Esophagus muscularis mucosa (tissue), 4 donors: ENCODE measurements at regions not wholly inside any gene's neighbourhood (a gene's known extent, or its start where the extent isn't known, plus 50 kb on each side); places are given as distances from the start of the nearest gene placed in this dataset.

ENCODE experiments used
- DNase-seq: peaks from one replicate; pipeline ENCODE4 v3.0.0-alpha.2; 2017; ENCODE audit errors: extremely low spot score
- H3K27ac ChIP-seq, 4 donors: fragments of 200-600 bp; sonication (generic); replicated peaks in 1 of 4; 1 replicate in 3 of 4; 2 replicates in 1 of 4; pipeline ENCODE4 v1.5.1; 2016 to 2019; ENCODE audit warnings: mild to moderate bottlenecking in 1 of 4
- H3K27me3 ChIP-seq, 4 donors: fragments of 200-600 bp; sonication (generic); one replicate each; pipeline versions ENCODE4 v1.5.1 to v1.6.0; 2016 to 2019
- H3K36me3 ChIP-seq, 4 donors: fragments of 200-600 bp; sonication (generic); one replicate each; pipeline ENCODE4 v1.5.1; 2016 to 2019
- H3K4me1 ChIP-seq, 4 donors: fragments of 200-600 bp; sonication (generic); one replicate each; pipeline ENCODE4 v1.5.1; 2016 to 2019
- H3K4me3 ChIP-seq, 4 donors: fragments of 200-600 bp; sonication (generic); 1 replicate in 2 of 4; 2 replicates in 2 of 4; pipeline ENCODE4 v1.5.1; 2016 to 2019; ENCODE audit warnings: mild to moderate bottlenecking in 4 of 4, moderate library complexity in 1 of 4
- H3K9me3 ChIP-seq, 4 donors: fragments of 200-600 bp; sonication (generic); 1 replicate in 3 of 4; 2 replicates in 1 of 4; pipeline ENCODE4 v1.5.1; 2016 to 2019
- CTCF ChIP-seq, 3 experiments: fragments of 200-600 bp in 2 of 3; fragments of 450-650 bp in 1 of 3; sonication (generic) in 2 of 3; IDR thresholded peaks; one replicate each; pipeline ENCODE4 v1.5.1; 2017 to 2019; ENCODE audit warnings: antibody characterized with exemption in 3 of 3, mild to moderate bottlenecking in 2 of 3, moderate library complexity in 1 of 3
- EP300 ChIP-seq: sonication (generic); formaldehyde crosslinking; IDR thresholded peaks from one replicate; pipeline ENCODE4 v1.6.1; 2017; ENCODE audit warnings: antibody characterized with exemption
- POLR2A ChIP-seq: fragments of 450-650 bp; IDR thresholded peaks from one replicate; pipeline ENCODE4 v1.6.1; 2017; ENCODE audit warnings: antibody characterized with exemption, moderate library complexity, mild to moderate bottlenecking, low read depth
- POLR2AphosphoS5 ChIP-seq, 2 donors: sonication (generic); formaldehyde crosslinking; IDR thresholded peaks; one replicate each; pipeline ENCODE4 v1.6.1; 2017; ENCODE audit warnings: antibody characterized with exemption in 2 of 2
- WGBS: methylation state at CpG from one replicate; pipeline ENCODE4 v1.1.5; 2018; 5-methylcytosine and 5-hydroxymethylcytosine counted together
- intact Hi-C: fragments of 100-400 bp; cut with DNase I; formaldehyde crosslinking; loops from one replicate; pipeline ENCODE4 v1.15.1; 2023

DNA sequence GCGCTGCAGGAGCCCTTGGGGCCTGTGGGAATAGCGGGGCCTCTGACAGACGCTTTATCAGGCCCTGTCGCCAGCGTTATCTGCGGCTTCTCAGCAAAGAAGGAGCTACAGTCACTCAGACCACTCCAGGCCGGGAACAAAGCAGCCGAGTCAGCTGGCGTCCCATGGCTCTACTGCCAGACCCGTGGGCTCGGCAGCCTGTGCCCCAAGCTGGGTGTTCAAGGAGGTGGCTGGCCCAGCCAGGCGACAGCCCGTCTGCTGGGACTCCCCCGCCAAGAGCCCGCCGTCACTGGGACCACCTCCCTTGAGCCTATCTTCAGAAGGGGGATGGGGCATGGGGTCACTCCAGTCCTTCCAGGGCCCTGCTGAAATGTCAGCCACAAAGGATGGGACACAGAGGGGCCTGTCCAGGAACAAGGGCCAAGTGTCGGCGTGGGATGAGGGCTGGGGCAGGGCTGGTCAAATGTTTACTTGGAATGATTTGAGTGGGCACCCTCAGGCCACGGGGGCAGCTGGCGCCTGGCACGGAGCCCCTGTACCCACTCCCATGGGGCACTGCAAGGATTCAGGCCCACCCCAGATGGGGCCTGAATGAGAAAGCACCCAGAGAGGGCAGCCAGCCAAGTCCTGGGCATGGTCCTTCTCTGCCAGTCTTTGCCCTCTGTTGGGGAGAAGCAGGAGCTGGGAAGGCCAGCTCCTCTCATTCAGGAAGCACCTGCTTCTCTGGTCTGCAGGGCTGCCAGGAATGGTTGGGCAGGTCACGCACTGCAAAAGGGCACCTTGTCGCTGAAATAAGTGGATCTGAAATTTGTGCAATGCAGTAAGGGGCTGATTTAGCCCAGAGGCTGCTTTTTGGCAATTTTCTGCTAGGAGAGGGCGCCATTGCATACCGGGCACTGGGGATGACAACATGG is 148.3 kb downstream of the SMAD6 start:
- 82% methylated on average over 14 of the region's 25 CpGs for WGBS
- H3K4me1 ChIP-seq: peaks cover 23 to 38% (median 27%) of the 10 kb centered on the region in 4 donors
- H3K9me3 ChIP-seq: no peaks in the 10 kb centered on the region
- intact Hi-C loops: loop anchor here (2.0 to 5.0 kb wide), 3 partner anchors 73 to 248 kb away; no protein-coding TSS in a partner anchor
- no peaks in the 10 kb centered on the region for H3K27me3 ChIP-seq
- no peak overlapping the region for H3K4me3 ChIP-seq
- DNase-seq: peak; percentile 80
- H3K27ac ChIP-seq: peak overlapping the region; percentile 37 to 63 (median 52)
- no peak for TF ChIP-seq CTCF (IDR thresholded peaks at IDR 0.05)
- TF ChIP-seq POLR2AphosphoS5 (IDR thresholded peaks at IDR 0.05): no peak
- no peak for TF ChIP-seq EP300
- no peak for TF ChIP-seq POLR2A
- no peaks in the 10 kb centered on the region for H3K36me3 ChIP-seq

DNA sequence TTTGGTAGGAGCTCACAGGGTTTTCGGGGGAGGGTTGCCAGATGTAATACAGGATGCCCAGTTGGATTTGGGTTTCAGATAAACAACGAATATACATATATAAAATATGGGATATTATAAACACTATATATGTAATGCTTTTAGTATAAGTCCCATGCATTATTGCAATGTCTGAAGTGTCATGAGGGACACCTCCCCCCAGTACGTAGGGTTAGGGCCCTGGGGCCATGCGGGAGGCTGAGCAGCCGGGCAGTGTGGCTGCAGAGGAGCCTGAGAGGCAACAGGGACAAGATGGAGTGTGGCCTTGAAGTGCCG is 148.9 kb downstream of the SMAD6 start:
- DNase-seq: no peak
- H3K27me3 ChIP-seq: no peaks in the 10 kb centered on the region
- peaks cover 23 to 32% (median 27%) of the 10 kb centered on the region in 4 donors for H3K4me1 ChIP-seq
- 16% methylated on average over 6 of the region's 6 CpGs for WGBS
- peak overlapping the region; percentile 29 to 63 (median 52) for H3K27ac ChIP-seq
- H3K4me3 ChIP-seq: no peak overlapping the region
- intact Hi-C loops: loop anchor here (2.0 to 5.0 kb wide), 3 partner anchors 74 to 248 kb away; no protein-coding TSS in a partner anchor
- H3K36me3 ChIP-seq: no peaks in the 10 kb centered on the region
- no peaks in the 10 kb centered on the region for H3K9me3 ChIP-seq
- TF ChIP-seq POLR2AphosphoS5 (IDR thresholded peaks at IDR 0.05): no peak
- no peak for TF ChIP-seq CTCF (IDR thresholded peaks at IDR 0.05)
- TF ChIP-seq POLR2A: no peak
- no peak for TF ChIP-seq EP300

DNA sequence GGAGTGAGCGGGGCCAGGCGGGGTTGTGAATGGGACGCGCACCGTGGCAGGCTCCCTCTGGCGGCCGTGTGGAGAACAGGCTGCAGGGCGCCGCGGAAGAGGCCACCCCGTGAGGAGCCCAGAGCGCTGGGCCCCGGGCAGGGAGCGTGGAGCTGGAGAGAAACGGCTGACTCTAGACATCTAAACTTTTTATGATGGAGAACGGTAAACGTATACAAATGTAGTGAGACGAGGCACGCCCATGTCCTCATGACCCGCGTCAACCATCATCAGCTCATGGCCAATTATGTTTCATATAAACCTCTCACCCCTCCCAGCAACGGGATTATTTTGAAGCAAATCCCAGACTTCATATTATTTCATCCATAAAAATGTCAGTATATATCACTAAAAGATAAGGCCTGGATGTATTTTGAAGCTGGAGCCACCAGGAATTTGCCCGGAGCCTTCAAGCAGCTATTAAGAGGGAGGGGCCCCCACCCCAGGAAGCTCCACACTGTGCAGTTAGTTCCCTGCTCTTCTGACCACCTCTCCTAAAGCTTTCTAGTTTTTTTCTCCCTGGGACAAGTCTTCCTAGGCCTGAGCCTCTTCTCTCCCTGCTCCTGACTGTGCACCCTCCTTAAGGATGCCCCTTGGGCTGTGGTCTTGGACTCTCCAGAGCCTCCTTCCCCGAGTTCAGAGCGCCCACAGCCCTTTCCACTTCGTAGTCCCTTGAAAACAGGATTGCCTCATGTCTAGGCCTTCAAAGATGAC is 149.5 kb downstream of the SMAD6 start:
- TF ChIP-seq POLR2AphosphoS5 (IDR thresholded peaks at IDR 0.05) (peak in 1 of 2 donors; percentile 70), POLR2A (no peak), EP300 (no peak), CTCF (IDR thresholded peaks at IDR 0.05) (peak in 2 of 3 experiments; percentile 94 to 95)
- peak overlapping the region in 1 of 4 donors; percentile 19 for H3K4me3 ChIP-seq
- DNase-seq: peak; percentile 97

DNA sequence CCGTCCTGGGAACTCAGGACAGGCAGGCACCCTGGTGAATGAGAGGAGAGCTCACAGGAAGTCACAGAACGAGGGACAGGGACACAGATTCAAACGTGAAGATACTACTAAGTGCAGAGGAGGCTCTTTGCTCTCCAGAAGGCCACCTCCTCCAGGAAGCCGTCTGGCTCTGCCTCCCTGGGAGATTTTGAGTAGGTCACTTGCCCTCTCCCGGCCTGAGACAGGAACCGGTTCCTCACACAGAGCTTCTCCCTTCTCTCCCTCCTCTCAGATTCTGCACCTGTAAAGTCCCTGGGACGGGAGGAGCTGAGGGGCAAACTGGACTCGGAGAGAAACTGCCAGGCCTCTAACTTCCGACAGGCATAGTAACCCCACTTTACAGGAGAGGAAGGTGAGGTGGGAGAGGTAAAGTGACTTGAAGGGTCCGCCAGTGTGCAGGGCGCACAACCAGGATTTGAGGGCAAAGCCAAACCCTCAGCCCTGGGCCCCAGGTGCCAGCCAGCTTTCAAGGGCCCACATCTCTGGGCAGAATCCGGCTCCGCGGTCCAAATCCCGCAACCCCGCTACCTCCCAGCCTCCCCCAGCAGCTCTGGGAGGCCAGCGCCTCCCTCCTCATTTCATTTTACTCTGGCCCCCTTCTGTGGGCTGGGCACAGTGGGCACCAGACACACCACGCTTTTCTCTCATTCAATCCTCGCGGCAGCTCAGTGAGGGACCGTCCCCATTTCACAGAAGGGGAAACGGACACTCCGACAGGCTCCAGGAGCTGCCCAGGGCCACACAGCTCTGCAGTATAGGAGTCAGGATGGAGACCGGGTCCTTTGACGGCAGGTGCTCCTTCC is 150.2 kb downstream of the SMAD6 start:
- WGBS: 94% methylated on average over 24 of the region's 25 CpGs
- H3K27ac ChIP-seq: peak overlapping the region; percentile 29 to 63 (median 52)
- H3K4me1 ChIP-seq: peaks cover 23 to 30% (median 27%) of the 10 kb centered on the region in 4 donors
- TF ChIP-seq EP300 (no peak), POLR2A (no peak), POLR2AphosphoS5 (IDR thresholded peaks at IDR 0.05) (no peak), CTCF (IDR thresholded peaks at IDR 0.05) (no peak)
- DNase-seq: peak; percentile 78
- H3K9me3 ChIP-seq: no peaks in the 10 kb centered on the region
- no peak overlapping the region for H3K4me3 ChIP-seq
- no peaks in the 10 kb centered on the region for H3K36me3 ChIP-seq
- intact Hi-C loops: loop anchor here (5.0 kb wide), 2 partner anchors 75 to 235 kb away; no protein-coding TSS in a partner anchor
- H3K27me3 ChIP-seq: no peaks in the 10 kb centered on the region

More for the DNA sequence above, 149.5 kb downstream of the SMAD6 start:
- peak overlapping the region; percentile 29 to 63 (median 52) for H3K27ac ChIP-seq
- H3K4me1 ChIP-seq: peaks cover 23 to 30% (median 27%) of the 10 kb centered on the region in 4 donors
- no peaks in the 10 kb centered on the region for H3K9me3 ChIP-seq
- H3K36me3 ChIP-seq: no peaks in the 10 kb centered on the region
- H3K27me3 ChIP-seq: no peaks in the 10 kb centered on the region
- 21% methylated on average over 25 of the region's 26 CpGs for WGBS
- intact Hi-C loops: loop anchor here (2.0 to 5.0 kb wide), 3 partner anchors 74 to 249 kb away; no protein-coding TSS in a partner anchor
